ENCODE measurements at regions not wholly inside any gene's neighbourhood (a gene's known extent, or its start where the extent isn't known, plus 50 kb on each side); places are given as distances from the start of the nearest gene placed in this dataset.

- Histone ChIP-seq H3K4me3 (ENCODE audit: low read depth, low read length) (no peak overlapping the region), H3K27ac (ENCODE audit: extremely low read depth, low read depth, low read length) (no peak overlapping the region), H3K4me1 (ENCODE audit: control insufficient read depth, insufficient read depth, low read length) (no peaks in the 10 kb centered on the region), H3K9me3 (ENCODE audit: control insufficient read depth, insufficient read depth, low read depth, low read length) (no peaks in the 10 kb centered on the region), H3K36me3 (ENCODE audit: control insufficient read depth in 2 of 2, insufficient read depth in 1 of 2, low read length in 2 of 2) (no peaks in the 10 kb centered on the region)
- CTCF ChIA-PET, result no interaction called here
- no peak for TF ChIP-seq KLF1 (tag by site-specific recombination; IDR thresholded peaks at IDR 0.05)
- TF ChIP-seq ZNF76 (tag by site-specific recombination; IDR thresholded peaks at IDR 0.05; ENCODE audit: borderline replicate concordance, low read depth), result no peak
- POLR2A ChIA-PET, result no interaction called here
Measured at GRCh38 chr14:97283426-97283825, 486.2 kb downstream of the VRK1 start.

DNA sequence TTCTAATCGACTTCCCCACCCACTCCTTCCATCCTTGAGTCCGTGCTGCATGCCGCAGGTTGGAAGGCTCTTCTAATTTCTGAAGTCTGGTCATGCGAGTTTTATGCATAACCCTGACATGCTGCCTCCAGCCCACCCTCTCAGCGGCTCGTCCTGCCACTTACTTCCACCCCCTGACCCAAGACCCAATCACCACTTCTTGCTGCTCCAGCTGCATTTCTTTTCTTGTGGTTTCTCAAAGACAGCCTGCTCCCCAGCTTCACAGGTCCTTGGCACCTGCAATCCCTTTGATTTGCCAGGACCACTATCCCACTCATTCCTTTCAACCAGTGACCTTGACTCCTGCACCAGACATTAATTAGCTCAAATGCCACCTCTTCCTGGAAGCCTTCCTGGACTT, 486.7 kb downstream of the VRK1 start:
- no peak for TF ChIP-seq KLF10 (tag by site-specific recombination; IDR thresholded peaks at IDR 0.05)
- no peak for TF ChIP-seq ZNF791 (tag by site-specific recombination; IDR thresholded peaks at IDR 0.05)
- no peak for TF ChIP-seq ZNF121 (tag by site-specific recombination; IDR thresholded peaks at IDR 0.05)
- no peak for TF ChIP-seq ZNF366 (tag by site-specific recombination; conservative IDR thresholded peaks at IDR 0.05)
- no peak for TF ChIP-seq ZNF664 (tag by site-specific recombination; IDR thresholded peaks at IDR 0.05)
- no peak for TF ChIP-seq ZNF155 (tag by site-specific recombination; IDR thresholded peaks at IDR 0.05)
- no peak for TF ChIP-seq ZNF518A (tag by site-specific recombination; conservative IDR thresholded peaks at IDR 0.05; ENCODE audit: low read depth)
- no peak for TF ChIP-seq MEIS1 (CRISPR knock-in tag; IDR thresholded peaks at IDR 0.05; ENCODE audit: borderline replicate concordance)
- no peak for TF ChIP-seq ZNF146 (tag by site-specific recombination; IDR thresholded peaks at IDR 0.05)
- TF ChIP-seq ZNF561 (tag by site-specific recombination; IDR thresholded peaks at IDR 0.05; ENCODE audit: borderline replicate concordance), result no peak
- TF ChIP-seq, protein P1, sequence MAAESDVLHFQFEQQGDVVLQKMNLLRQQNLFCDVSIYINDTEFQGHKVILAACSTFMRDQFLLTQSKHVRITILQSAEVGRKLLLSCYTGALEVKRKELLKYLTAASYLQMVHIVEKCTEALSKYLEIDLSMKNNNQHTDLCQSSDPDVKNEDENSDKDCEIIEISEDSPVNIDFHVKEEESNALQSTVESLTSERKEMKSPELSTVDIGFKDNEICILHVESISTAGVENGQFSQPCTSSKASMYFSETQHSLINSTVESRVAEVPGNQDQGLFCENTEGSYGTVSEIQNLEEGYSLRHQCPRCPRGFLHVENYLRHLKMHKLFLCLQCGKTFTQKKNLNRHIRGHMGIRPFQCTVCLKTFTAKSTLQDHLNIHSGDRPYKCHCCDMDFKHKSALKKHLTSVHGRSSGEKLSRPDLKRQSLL (tag by site-specific recombination; IDR thresholded peaks at IDR 0.05), result no peak
- Histone ChIP-seq H3K4me1 (ENCODE audit: control insufficient read depth, insufficient read depth, low read length) (no peaks in the 10 kb centered on the region), H3K36me3 (ENCODE audit: control insufficient read depth in 2 of 2, insufficient read depth in 1 of 2, low read length in 2 of 2) (no peaks in the 10 kb centered on the region), H3K4me3 (ENCODE audit: low read depth, low read length) (no peak overlapping the region), H3K27ac (ENCODE audit: extremely low read depth, low read depth, low read length) (no peak overlapping the region), H3K9me3 (ENCODE audit: control insufficient read depth, insufficient read depth, low read depth, low read length) (no peaks in the 10 kb centered on the region)
- ChIA-PET POLR2A (no interaction called here), CTCF (no interaction called here)

DNA sequence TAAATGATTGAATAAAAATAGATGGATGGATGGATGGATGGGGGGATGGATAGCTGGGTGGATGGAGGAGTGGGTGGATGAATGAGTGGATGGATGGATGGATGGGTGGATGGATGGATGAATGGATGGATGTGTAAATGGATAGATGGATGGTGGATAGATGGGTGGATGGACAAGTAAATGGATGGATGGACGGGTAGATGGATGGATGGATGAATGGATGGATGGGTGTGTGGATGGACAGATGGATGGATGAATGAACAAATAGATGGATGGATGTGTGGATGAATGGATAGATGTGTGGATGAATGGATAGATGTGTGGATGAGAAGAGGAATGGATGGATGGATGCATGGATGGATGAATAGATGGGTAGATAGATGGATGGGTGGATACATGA, 490.8 kb downstream of the VRK1 start:
- ChIA-PET POLR2A (no interaction called here), CTCF (interaction anchor here (0.9 kb wide), 1 partner anchor 14 kb away, joined by 3 read pairs; no protein-coding TSS in a partner anchor)
- Histone ChIP-seq H3K4me1 (ENCODE audit: control insufficient read depth, insufficient read depth, low read length) (no peaks in the 10 kb centered on the region), H3K27ac (ENCODE audit: extremely low read depth, low read depth, low read length) (no peak overlapping the region), H3K9me3 (ENCODE audit: control insufficient read depth, insufficient read depth, low read depth, low read length) (no peaks in the 10 kb centered on the region), H3K4me3 (ENCODE audit: low read depth, low read length) (no peak overlapping the region), H3K36me3 (ENCODE audit: control insufficient read depth in 2 of 2, insufficient read depth in 1 of 2, low read length in 2 of 2) (no peaks in the 10 kb centered on the region)
- no peak for TF ChIP-seq GLI4 (tag by site-specific recombination; IDR thresholded peaks at IDR 0.05)
- peak; percentile 86 for TF ChIP-seq ZNF366 (tag by site-specific recombination; conservative IDR thresholded peaks at IDR 0.05)
- no peak for TF ChIP-seq ZBTB26 (tag by site-specific recombination; optimal IDR thresholded peaks at IDR 0.05)
- TF ChIP-seq ZBTB10 (tag by site-specific recombination; IDR thresholded peaks at IDR 0.05), result no peak
- TF ChIP-seq ZNF785 (tag by site-specific recombination; IDR thresholded peaks at IDR 0.05), result no peak
- TF ChIP-seq ZNF157 (tag by site-specific recombination; IDR thresholded peaks at IDR 0.05), result no peak
- peak; percentile 69; the same call in 1 of the 2 replicates for TF ChIP-seq ZBTB17 (tag by site-specific recombination; IDR thresholded peaks at IDR 0.05)
- no peak for TF ChIP-seq ZNF660 (tag by site-specific recombination; IDR thresholded peaks at IDR 0.05)
- TF ChIP-seq ZNF223 (tag by site-specific recombination; IDR thresholded peaks at IDR 0.05), result no peak
- no peak for TF ChIP-seq ZNF747 (tag by site-specific recombination; IDR thresholded peaks at IDR 0.05)
- TF ChIP-seq ZNF600 (tag by site-specific recombination; IDR thresholded peaks at IDR 0.05), result no peak
